SK-N-MC (cell line): ENCODE measurements at regions not wholly inside any gene's neighbourhood (a gene's known extent, or its start where the extent isn't known, plus 50 kb on each side); places are given as distances from the start of the nearest gene placed in this dataset.

Source experiments
- EZH2 ChIP-seq: fragments of 200-600 bp; sonication (generic); IDR thresholded peaks from one replicate; pipeline ENCODE4 v1.6.1; 2017; ENCODE audit warnings: antibody characterized with exemption
- POLR2AphosphoS5 ChIP-seq: IDR thresholded peaks from 2 replicates; pipeline ENCODE4 v1.6.1; 2012; ENCODE audit warnings: mild to moderate bottlenecking, low read depth, low read length, borderline replicate concordance

DNA sequence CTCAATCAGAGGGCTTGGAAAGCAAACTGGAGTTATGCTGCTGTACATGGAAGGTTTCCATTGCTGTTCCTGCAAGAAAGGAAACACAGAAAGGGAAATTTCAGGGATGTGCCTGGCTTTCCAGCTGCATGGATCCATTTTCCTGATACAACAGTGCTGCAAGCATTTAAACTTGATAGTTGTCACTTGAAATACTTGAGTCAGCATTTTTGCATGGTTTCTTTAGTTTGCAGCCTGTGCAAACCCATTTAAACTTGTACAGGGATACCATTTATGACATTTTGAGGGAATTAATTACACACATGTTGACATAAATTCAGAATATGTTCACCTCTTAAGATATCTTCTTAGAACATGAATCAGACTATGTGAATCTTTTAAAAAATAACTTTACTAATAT lies 131.1 kb upstream of the RASGEF1B start:
- no peak for TF ChIP-seq POLR2AphosphoS5
- TF ChIP-seq EZH2, result no peak
